Tibial nerve (tissue), 4 donors: ENCODE measurements at regions not wholly inside any gene's neighbourhood (a gene's known extent, or its start where the extent isn't known, plus 50 kb on each side); places are given as distances from the start of the nearest gene placed in this dataset.
"Not testable (repeated sequence)": the region's sequence is repeated elsewhere in the genome, so short reads cannot be mapped to it uniquely, and the experiment has no call there.

Experiments used
- DNase-seq, 2 donors: peaks; one replicate each; pipeline ENCODE4 v3.0.0-alpha.2; 2019; ENCODE audit warnings: low spot score in 2 of 2
- H3K27ac ChIP-seq, 4 donors: fragments of 200-600 bp; sonication (generic) in 3 of 4; one replicate each; pipeline ENCODE4 v1.5.1; 2017 to 2019; ENCODE audit warnings: mild to moderate bottlenecking in 1 of 4
- H3K27me3 ChIP-seq, 2 donors: fragments of 200-600 bp; sonication (generic) in 1 of 2; one replicate each; pipeline versions ENCODE4 v1.5.1 to v1.6.0; 2017 to 2019
- H3K36me3 ChIP-seq, 3 donors: fragments of 200-600 bp; sonication (generic); one replicate each; pipeline ENCODE4 v1.5.1; 2018 to 2019
- H3K4me1 ChIP-seq, 4 donors: fragments of 200-600 bp; sonication (generic) in 3 of 4; one replicate each; pipeline ENCODE4 v1.5.1; 2017 to 2019
- H3K4me3 ChIP-seq, 4 donors: fragments of 200-600 bp; sonication (generic) in 3 of 4; one replicate each; pipeline ENCODE4 v1.5.1; 2017 to 2019; ENCODE audit warnings: mild to moderate bottlenecking in 1 of 4, moderate library complexity in 1 of 4
- H3K9me3 ChIP-seq, 4 donors: fragments of 200-600 bp; sonication (generic) in 3 of 4; one replicate each; pipeline ENCODE4 v1.5.1; 2017 to 2019
- CTCF ChIP-seq, 5 experiments: fragments of 200-600 bp in 3 of 5; fragments of 450-650 bp in 2 of 5; sonication (generic) in 3 of 5; IDR thresholded peaks; one replicate each; pipeline ENCODE4 v1.5.1; 2016 to 2019; ENCODE audit warnings: antibody characterized with exemption in 5 of 5, mild to moderate bottlenecking in 3 of 5, moderate library complexity in 2 of 5
- EP300 ChIP-seq, 2 donors: sonication (generic); formaldehyde crosslinking; IDR thresholded peaks; one replicate each; pipeline ENCODE4 v1.6.1; 2017; ENCODE audit warnings: antibody characterized with exemption in 2 of 2, mild to moderate bottlenecking in 1 of 2
- POLR2A ChIP-seq, 2 donors: fragments of 450-650 bp; IDR thresholded peaks; one replicate each; pipeline ENCODE4 v1.6.1; 2017; ENCODE audit warnings: antibody characterized with exemption in 2 of 2, mild to moderate bottlenecking in 2 of 2, moderate library complexity in 2 of 2
- WGBS, 2 donors: methylation state at CpG; one replicate each; pipeline ENCODE4 v1.1.5; 2018; 5-methylcytosine and 5-hydroxymethylcytosine counted together

GRCh38 chr14:38931969-38932652 lies 170.9 kb downstream of the SEC23A start:
- H3K27ac ChIP-seq, result no peak overlapping the region
- DNase-seq, result no peak
- no peaks in the 10 kb centered on the region for H3K36me3 ChIP-seq
- H3K4me3 ChIP-seq, result no peak overlapping the region
- TF ChIP-seq EP300 (IDR thresholded peaks at IDR 0.05) (no peak), CTCF (IDR thresholded peaks at IDR 0.05) (no peak), POLR2A (IDR thresholded peaks at IDR 0.05) (no peak)
- H3K27me3 ChIP-seq, result no peaks in the 10 kb centered on the region
- WGBS, 2 donors, result 88 to 92% methylated on average over 11 of the region's 11 CpGs
- H3K4me1 ChIP-seq, result peaks cover 0 to 20% (median 0%) of the 10 kb centered on the region in 4 donors
- H3K9me3 ChIP-seq, result peaks cover 0 to 8% (median 0%) of the 10 kb centered on the region in 4 donors

GRCh38 chr14:38930898-38931297 lies 172.1 kb downstream of the SEC23A start:
- peak overlapping the region in 1 of 4 donors; percentile 13 for H3K27ac ChIP-seq
- WGBS, 2 donors, result 50 to 59% methylated on average over 1 of the region's 1 CpG
- H3K9me3 ChIP-seq, result no peaks in the 10 kb centered on the region
- H3K4me1 ChIP-seq, result peaks cover 0 to 20% (median 0%) of the 10 kb centered on the region in 4 donors
- H3K27me3 ChIP-seq, result no peaks in the 10 kb centered on the region
- no peak for DNase-seq
- TF ChIP-seq CTCF (IDR thresholded peaks at IDR 0.05) (no peak), EP300 (IDR thresholded peaks at IDR 0.05) (no peak), POLR2A (IDR thresholded peaks at IDR 0.05) (no peak)
- no peaks in the 10 kb centered on the region for H3K36me3 ChIP-seq
- no peak overlapping the region for H3K4me3 ChIP-seq

- DNase-seq, result no peak
- 45% methylated on average over 3 of the region's 3 CpGs for WGBS, 2 donors
- H3K27me3 ChIP-seq, result no peaks in the 10 kb centered on the region
Measured at GRCh38 chr14:38930022-38930421, 173.0 kb downstream of the SEC23A start.

GRCh38 chr14:38929416-38929815 lies 173.6 kb downstream of the SEC23A start:
- H3K27ac ChIP-seq, result no peak overlapping the region
- no peak overlapping the region for H3K4me3 ChIP-seq
- H3K9me3 ChIP-seq, result no peaks in the 10 kb centered on the region
- no peaks in the 10 kb centered on the region for H3K36me3 ChIP-seq
- H3K4me1 ChIP-seq, result peaks cover 0 to 20% (median 0%) of the 10 kb centered on the region in 4 donors
- no peaks in the 10 kb centered on the region for H3K27me3 ChIP-seq
- no peak for DNase-seq
- TF ChIP-seq POLR2A (IDR thresholded peaks at IDR 0.05) (no peak), CTCF (IDR thresholded peaks at IDR 0.05) (no peak), EP300 (IDR thresholded peaks at IDR 0.05) (no peak)

More at GRCh38 chr14:38930022-38930421, 173.0 kb downstream of the SEC23A start:
- Histone ChIP-seq H3K36me3 (no peaks in the 10 kb centered on the region), H3K4me1 (peaks cover 0 to 20% (median 0%) of the 10 kb centered on the region in 4 donors), H3K4me3 (no peak overlapping the region), H3K27ac (peak overlapping the region in 1 of 4 donors; percentile 1), H3K9me3 (no peaks in the 10 kb centered on the region)
- TF ChIP-seq POLR2A (IDR thresholded peaks at IDR 0.05) (no peak), EP300 (IDR thresholded peaks at IDR 0.05) (no peak), CTCF (IDR thresholded peaks at IDR 0.05) (no peak)

GRCh38 chr14:38921893-38922292 lies 181.1 kb downstream of the SEC23A start:
- not testable (repeated sequence) for H3K27me3 ChIP-seq, H3K27ac ChIP-seq, H3K4me3 ChIP-seq, H3K4me1 ChIP-seq, DNase-seq, H3K36me3 ChIP-seq
- peaks cover 0 to 13% (median 0%) of the 10 kb centered on the region in 4 donors for H3K9me3 ChIP-seq
- WGBS, 2 donors, result 92 to 96% methylated on average over 11 of the region's 11 CpGs
